Bone marrow (tissue), 2 donors: ENCODE measurements at regions not wholly inside any gene's neighbourhood (a gene's known extent, or its start where the extent isn't known, plus 50 kb on each side); places are given as distances from the start of the nearest gene placed in this dataset.
A peak's percentile ranks its signal among the peaks of the same experiment; 100 is the strongest.

Source experiments
- DNase-seq, 2 donors: peaks; one replicate each; lab custom pipeline; 2025; lab: John Stamatoyannopoulos, UW

DNA sequence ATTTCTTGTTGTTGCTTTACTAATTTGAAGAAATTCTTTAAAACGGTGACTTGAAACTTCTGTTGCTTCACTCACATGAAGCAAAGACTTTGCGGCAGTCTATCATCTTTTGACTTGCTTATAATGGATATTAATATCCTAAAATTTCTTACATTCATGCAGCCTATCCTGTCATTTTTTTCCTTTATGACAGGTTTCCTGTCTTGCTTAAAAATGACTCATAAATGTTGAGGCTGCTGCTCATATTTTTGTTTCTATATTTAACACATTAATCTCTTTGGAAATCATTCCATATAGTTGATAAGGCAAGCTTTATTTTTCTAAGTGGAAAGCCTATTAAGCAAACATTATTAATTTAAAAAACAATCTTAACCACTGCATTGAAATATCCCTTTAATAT is 176.6 kb upstream of the GALNTL6 start:
- DNase-seq: no peak

DNA sequence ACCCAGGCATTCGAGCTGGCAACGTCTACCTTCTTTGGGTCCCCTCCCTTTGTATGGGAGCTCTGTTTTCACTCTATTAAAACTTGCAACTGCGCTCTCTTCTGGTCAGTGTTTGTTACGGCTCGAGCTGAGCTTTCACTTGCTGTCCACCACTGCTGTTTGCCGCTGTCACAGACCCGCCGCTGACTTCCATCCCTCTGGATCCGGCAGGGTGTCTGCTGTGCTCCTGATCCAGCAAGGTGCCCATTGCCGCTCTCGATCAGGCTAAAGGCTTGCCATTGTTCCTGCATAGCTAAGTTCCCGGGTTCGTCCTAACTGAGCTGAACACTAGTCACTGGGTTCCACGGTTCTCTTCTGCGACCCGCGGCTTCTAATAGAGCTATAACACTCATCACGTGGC is 183.5 kb upstream of the GALNTL6 start:
- DNase-seq: no peak

- DNase-seq: no peak
Measured at GRCh38 chr4:171629182-171629581, 184.0 kb upstream of the GALNTL6 start.

- no peak for DNase-seq
Measured at GRCh38 chr4:171626554-171626953, 186.7 kb upstream of the GALNTL6 start.

- DNase-seq: no peak
Measured at GRCh38 chr4:171622729-171623128, 190.5 kb upstream of the GALNTL6 start.

DNA sequence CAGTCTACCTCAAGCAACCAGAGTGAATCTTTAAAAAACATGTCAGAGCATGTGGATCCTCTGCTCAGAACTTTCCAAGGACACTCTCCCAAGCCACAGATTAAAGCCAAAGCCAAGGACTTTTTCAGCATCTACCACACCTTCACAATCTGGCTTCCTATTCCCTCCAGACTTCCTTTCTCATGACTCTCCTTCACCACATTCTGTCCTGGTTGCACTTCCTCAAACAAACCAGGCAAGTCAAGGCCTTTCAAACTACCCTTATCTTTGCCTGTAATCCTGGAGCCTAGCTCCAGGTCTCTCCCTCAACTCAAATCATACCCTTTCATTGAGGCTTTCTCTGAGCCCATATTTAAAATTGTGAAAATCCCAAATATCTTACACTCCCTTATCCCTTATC is 191.6 kb upstream of the GALNTL6 start:
- DNase-seq: peak in 1 of 2 donors; percentile 33

- DNase-seq: no peak
Measured at GRCh38 chr4:171612907-171613306, 200.3 kb upstream of the GALNTL6 start.

GRCh38 chr4:171602638-171603355 is 210.4 kb upstream of the GALNTL6 start:
- no peak for DNase-seq

GRCh38 chr4:171601091-171601490 is 212.1 kb upstream of the GALNTL6 start:
- no peak for DNase-seq

- DNase-seq: no peak
Measured at GRCh38 chr4:171599628-171600027, 213.6 kb upstream of the GALNTL6 start.

GRCh38 chr4:171594293-171594692 is 218.9 kb upstream of the GALNTL6 start:
- no peak for DNase-seq

DNA sequence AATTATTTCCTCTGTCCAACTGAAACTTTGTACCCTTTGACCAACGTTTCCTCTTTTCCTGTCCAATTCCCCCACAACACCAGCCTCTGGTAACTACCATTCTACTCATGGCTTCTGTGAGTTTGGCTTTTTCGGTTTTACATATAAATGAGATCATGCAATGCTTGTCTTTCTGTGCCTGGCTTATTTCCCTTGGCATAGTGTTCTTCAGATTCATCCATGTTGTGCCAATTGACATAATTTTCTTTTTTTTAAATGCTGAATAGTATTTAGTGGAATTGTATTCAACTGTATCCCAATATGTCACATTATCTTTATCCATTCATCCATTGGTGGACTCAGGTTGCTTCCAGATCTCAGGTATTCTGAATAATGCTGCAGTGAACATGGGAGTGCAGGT is 222.5 kb upstream of the GALNTL6 start:
- DNase-seq: no peak

GRCh38 chr4:171588764-171589163 is 224.4 kb upstream of the GALNTL6 start:
- no peak for DNase-seq

GRCh38 chr4:171588051-171588545 is 225.1 kb upstream of the GALNTL6 start:
- DNase-seq: no peak

DNA sequence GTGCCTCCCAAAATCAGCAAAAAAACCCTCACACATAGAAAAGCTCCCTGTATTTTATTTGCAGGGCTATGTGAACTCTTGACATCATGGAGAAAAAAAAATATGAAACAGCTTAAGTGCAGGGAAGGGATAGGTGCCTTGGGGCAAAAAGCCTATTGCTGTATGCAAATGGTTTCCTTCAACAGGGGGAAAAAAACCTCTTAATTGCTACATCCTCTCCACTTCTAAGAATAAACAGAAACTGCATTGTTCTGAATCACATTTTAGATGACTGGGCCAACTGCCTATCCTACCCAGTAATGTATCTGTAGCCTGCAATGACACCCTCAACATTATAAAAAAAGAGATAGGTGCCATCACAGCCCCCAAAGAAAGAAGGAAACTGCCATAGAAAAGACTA is 229.4 kb upstream of the GALNTL6 start:
- no peak for DNase-seq

GRCh38 chr4:171582961-171583581 is 230.1 kb upstream of the GALNTL6 start:
- DNase-seq: no peak

- no peak for DNase-seq
Measured at GRCh38 chr4:171573181-171573580, 240.0 kb upstream of the GALNTL6 start.

DNA sequence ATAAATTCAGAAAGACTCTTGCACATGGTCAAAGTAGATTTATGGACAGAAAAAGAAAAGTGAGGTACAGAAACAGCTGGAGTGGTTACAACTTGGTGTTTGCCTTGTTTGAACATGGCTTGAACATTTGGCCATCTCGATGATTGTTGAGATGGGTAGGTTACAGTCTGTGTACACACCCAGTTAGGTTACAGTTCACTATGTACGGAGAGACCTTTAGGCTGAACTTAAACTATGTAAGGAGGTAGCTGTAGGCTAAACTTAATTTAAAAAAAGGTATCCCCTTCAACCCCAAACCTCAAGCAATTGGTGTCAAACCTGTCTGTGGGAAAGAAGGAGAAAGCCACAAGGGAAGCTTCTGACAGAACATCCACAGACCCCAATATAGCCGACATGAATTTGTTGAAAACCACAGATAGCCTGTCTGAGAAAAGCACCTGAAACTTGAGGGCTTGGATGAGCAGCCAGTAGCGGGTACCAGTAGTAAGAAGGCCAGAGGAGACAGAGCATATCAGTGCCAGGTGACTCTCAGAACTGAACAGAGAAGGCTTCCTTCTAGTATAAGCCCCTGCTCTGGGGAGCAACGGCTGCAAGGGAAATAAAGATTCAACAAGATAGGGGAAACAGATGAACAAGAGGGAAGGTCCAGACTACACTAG is 247.9 kb upstream of the GALNTL6 start:
- DNase-seq: no peak

GRCh38 chr4:171561419-171561818 is 251.8 kb upstream of the GALNTL6 start:
- DNase-seq: no peak

- peak in 1 of 2 donors; percentile 3 for DNase-seq
Measured at GRCh38 chr4:171553961-171554360, 259.2 kb upstream of the GALNTL6 start.

DNA sequence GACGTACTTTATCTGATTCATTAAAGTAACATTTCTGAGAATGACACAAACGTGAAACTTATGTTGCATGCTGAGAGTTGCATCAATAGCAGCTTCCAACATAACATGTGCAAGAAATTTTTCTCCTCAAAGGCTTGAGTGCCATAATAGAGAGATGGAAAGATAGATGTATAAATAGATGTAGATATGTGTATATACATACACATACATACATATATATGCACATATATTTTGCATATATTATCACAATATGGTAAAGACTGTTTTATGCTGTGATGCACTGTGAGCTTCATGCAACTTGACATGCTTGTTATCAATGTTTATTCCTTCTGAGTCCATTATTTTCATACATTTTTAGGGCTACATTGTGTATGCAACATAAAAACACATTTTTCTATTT is 270.6 kb upstream of the GALNTL6 start:
- DNase-seq: no peak

DNA sequence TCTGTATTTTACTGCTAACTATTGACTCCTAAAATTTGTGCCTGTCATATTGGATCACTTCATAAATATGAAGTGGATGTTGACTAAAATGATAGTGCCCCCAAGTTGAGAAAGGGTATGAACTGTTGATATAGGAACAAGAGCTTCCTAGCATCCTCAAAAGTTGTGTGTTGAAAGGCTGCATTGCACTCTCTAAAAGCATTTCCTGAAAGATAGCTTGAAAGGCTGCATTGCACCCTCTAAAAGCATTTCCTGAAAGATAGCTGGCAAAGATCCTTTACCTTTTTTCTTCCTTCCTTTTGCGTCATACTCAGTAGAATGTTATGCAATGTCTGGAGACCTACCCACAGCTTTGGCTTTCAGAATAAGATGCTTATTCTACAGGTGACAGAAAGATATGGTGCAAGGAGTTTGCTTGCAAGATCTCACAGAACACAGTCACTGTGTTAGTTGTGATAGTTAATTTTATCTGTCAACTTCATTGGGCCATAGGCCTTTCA is 274.6 kb upstream of the GALNTL6 start:
- DNase-seq: no peak

DNA sequence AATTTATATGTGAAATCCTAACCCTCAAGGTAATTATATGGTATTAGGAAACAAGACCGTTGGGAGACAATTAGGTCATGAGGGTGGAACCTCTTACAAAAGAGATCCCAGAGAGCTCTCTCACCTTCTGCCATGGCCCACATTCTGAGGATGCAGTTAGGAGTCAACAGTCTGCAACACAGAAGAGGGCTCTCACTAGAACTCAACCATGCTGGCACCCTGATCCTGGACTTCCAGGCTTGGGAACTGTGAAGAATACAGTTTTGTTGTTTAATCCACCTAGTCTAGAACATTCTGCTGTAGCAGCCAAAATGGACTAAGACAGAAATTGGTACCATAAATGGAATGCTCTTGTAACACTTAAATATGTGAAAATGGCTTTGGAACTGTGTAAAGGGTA is 278.8 kb upstream of the GALNTL6 start:
- DNase-seq: no peak
